ENCODE measurements at regions not wholly inside any gene's neighbourhood (a gene's known extent, or its start where the extent isn't known, plus 50 kb on each side); places are given as distances from the start of the nearest gene placed in this dataset.

DNA sequence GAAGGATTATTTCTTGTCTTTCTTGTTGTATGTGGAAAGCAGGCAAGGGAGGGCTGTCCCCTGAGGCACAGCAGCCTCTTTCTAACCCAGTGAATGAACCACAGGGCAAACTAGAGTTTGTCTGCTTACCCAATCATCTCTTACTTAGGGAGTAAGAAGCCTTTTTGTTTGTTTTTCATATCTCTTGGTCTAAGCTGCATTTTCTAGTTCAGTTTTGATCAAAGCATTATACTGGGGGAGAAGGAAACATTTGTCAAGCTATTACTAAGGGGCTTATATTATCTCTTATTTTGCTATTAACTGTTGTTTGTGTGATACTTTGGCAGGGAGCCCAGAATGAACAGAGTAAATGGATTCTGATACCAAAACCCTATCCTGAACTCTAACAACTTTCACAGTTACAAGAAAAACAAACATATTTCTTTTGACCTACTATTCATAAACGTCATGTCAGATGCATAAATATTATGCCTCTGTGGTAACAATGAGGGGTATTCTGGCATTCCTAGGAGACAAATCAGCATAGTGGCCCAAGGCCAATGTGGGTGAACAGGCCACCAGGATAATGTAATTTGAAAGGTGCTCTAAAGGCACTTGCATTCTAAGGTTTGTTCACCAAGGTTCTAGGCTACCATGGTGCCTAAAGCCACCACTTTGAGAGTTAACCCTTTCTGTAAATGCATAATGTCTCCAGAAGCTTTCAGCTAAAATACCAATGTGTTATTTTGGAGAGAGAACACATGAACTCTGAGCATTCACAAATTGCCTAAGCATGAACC is 271.6 kb upstream of the ZPLD1 start:
- DNase-seq = peak; percentile 28

- no peak for DNase-seq
Measured at GRCh38 chr3:102163818-102164154, 271.0 kb upstream of the ZPLD1 start.

- DNase-seq = no peak
Measured at GRCh38 chr3:102165367-102165766, 269.4 kb upstream of the ZPLD1 start.

- DNase-seq = no peak
Measured at GRCh38 chr3:102169915-102170479, 264.8 kb upstream of the ZPLD1 start.

DNA sequence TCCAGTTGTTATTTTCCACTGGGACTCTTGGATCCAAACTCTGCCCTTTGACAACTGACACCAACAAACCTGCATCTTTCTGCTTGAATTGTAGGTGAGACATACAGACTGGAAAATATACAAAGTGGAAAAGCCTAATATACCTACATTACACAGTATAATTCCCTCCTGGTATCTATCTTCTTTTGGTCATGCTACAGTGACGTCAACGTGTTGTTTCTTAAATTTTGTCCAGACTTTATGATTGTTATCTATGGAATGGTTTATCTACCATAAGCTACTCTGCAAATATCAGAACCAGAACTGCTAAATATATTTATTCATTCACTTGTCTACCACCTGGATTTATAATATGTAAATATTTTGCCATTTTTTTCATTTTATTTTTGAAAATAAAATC is 264.3 kb upstream of the ZPLD1 start:
- DNase-seq = no peak

- no peak for DNase-seq
Measured at GRCh38 chr3:102174312-102174712, 260.5 kb upstream of the ZPLD1 start.

DNA sequence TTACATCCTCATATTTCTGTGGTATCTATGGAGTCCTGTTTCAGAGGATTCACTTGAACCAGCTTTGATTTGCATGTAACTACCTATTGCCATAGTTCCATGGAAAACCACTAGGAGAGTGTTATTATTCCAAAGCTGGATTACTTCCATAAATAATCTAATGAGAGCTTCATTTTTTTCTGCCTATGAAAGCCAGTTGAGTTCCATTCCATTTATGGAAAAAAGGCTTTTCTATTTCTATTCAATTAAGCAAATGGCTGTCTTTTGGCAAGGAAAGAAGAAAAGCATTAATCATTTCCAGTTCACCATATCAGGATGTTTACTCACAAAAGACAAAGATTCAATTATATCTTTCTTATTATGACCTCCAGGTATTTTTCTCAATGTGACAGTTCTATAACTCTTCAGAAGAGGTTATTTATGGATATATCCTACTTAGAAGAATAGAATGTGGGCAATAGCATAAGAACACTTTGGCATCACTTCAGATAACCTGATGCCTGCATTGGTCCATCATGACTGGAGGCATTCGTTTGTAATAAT is 259.9 kb upstream of the ZPLD1 start:
- DNase-seq = no peak

- DNase-seq = no peak
Measured at GRCh38 chr3:102176333-102177050, 258.3 kb upstream of the ZPLD1 start.

DNA sequence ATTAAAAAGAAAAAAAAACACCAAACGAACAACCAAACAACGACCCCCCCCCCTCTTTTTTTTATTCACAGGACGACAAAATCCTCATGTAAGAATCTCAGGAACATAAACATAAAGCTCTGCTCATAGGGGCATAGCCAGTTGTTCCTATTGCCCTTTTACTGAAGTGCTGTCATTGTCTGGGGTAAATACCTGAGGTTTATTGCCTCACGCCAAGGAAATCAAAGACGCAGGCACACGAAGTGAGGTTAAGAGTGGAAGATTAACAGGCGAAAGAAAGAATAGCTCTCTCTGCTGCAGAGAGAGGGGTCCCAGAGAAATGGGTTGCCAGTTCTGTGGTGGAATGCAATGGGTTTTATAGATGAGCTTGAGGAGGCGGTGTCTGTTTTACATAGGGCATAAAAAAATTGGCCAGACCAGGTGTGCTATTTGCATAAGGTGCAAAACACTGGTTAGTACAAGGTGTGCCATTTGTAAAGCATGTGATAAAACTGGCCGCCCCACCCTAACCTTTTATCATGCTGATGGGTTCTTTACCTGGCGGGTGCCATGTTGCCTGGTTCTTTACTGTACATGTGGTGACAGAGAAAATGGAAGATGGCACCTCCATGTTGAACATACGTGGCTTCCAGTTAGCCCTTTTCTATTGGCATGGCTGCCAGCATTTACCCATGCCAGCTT is 257.6 kb upstream of the ZPLD1 start:
- DNase-seq = no peak

- no peak for DNase-seq
Measured at GRCh38 chr3:102178817-102179216, 256.0 kb upstream of the ZPLD1 start.

- no peak for DNase-seq
Measured at GRCh38 chr3:102179326-102180177, 255.3 kb upstream of the ZPLD1 start.

DNA sequence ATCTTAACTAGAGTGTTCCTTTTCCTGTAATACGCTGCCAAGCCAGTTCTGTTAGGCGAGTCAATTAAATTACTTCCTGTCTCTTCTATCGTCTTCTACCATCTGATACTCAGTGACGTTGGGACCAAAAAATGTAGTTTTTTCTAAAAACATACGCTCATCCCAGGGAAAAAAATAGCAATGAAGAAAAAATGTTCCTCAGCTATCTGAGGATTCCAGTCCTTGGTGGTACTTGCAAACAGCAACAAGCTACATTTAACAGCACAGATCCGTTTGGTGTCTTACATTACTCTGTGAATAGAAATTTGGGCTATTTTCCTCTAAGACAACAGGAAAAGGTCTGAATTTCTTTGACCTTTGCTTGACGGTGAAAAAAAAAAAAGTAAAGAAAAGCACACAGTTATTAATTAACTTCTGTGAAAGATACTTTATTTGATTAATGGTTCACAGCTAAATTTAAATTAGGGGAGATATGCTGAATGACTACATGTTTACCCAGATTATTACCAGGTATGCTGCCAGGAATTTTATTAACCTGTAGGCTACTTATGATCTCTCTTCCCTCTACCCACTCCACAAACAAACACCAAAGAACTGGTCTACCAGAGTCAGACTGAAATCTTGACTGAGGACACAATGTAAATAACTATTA is 254.4 kb upstream of the ZPLD1 start:
- no peak for DNase-seq

DNA sequence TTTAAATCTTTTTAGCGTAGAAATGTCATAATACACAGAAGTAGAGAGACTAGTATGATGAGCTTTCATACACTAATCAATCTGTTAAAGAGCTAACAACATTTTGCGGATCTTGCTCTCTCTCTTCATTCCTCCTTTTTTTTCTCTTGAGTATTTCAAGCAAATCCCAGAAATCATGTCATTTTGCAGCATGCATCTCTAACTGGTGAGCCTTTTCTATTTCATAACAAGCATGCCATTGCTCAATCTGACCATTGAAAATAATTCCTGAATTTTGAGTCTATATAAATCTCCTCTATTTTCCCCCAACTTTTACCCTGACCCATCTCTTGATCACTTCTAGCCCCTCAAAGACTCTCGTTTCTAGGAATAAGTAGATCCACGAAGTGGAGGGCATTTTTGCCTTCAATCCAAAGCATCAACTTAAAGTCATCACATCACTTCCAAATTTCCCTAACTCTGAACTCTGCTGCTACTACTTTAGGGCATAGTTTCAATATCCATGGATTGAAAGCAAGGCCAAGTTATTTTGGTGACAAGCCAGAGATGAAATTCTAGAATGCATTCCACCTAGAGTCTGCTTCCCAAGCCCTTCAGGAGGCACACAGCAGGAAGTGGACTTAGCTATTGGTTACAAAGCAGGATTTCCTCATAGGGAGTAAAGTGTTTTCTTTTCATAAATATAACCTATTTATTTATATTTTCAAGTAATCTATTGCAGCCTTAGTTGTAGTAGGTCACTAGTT is 253.5 kb upstream of the ZPLD1 start:
- DNase-seq = no peak

- DNase-seq = no peak
Measured at GRCh38 chr3:102182162-102182561, 252.7 kb upstream of the ZPLD1 start.

DNA sequence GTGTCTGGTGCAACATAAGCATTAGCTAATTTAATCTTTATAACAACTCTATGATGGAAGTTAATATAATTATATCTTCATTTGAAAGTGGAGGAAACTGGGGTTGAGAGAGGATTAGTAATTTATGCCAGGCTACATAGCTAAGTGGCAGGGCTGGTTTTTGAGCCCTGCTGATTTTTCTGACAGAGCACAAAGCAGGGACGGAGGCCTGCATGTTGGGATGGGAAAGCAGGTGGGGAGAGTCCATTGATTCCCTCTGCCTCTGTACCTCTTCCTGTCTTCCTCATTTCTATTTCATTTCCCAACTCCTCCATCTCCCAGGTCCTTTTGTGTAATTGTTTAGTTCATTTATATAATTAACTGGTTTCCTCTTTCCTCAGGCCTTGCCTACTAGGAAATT is 251.6 kb upstream of the ZPLD1 start:
- no peak for DNase-seq

- DNase-seq = no peak
Measured at GRCh38 chr3:102183623-102184022, 251.2 kb upstream of the ZPLD1 start.

DNA sequence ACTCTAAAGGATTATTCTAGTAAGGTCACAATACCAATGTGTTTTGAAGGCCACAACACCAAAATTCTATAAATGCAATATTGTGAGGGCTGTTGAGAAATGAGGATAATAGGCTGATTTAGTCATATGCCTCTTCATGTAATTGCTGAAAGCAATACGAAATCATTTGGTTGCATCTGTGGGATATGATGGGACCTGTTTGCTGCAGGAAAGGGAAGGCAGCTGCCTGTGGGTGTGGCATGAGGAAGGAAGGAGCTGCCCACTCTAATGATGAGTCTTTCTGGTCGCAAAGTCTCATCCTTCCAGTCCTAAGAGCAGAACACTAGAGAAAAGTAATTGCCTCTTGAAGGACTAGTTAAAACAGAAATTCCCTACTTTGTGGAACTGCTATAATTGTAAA is 245.3 kb upstream of the ZPLD1 start:
- no peak for DNase-seq

DNA sequence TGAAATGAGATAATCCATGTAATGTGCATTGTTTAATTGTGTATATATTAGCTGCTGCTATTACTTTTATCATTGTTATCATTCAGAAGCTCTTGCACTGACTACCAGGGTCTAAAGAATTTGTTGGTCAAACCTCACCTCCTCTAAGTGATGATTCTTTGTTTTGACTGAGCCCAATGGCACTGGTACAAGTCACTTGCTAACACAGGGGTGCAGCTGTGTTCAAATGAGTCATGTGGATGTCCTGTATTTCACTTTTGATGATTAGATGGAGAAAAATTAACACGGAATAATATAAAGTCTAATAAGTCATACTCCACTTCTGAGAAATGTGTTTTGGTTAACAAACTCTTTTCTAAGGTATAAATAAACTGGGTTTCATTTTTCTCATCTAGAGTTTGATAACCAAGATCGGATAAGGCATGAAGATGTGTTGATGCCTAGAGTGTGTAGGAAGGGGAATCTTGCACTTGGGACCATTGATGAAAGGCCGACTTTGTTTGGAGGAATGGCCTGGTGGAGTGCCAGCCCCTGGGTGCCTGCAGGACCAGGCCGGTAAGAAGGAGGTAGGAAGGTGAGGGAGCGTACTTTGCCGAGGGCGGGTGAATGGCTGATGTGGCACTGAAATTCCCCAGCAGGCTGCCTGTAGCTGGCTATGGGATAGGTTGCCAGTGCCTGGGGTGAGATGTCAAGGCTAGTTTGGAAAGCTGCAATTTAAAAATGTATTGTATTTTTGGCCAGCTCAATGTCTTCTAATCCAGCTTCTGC is 244.7 kb upstream of the ZPLD1 start:
- no peak for DNase-seq

GRCh38 chr3:102192575-102192974 is 242.2 kb upstream of the ZPLD1 start:
- no peak for DNase-seq

GRCh38 chr3:102193255-102193654 is 241.6 kb upstream of the ZPLD1 start:
- no peak for DNase-seq
